ENCODE measurements at regions not wholly inside any gene's neighbourhood (a gene's known extent, or its start where the extent isn't known, plus 50 kb on each side); places are given as distances from the start of the nearest gene placed in this dataset.
"Not testable (repeated sequence)": the region's sequence is repeated elsewhere in the genome, so short reads cannot be mapped to it uniquely, and the experiment has no call there.

GRCh38 chr12:93223440-93224426 lies 154.0 kb upstream of the NUDT4 start:
- no peak for DNase-seq

- no peak for DNase-seq
Measured at GRCh38 chr12:93225094-93225493, 152.6 kb upstream of the NUDT4 start.

- DNase-seq: no peak
Measured at GRCh38 chr12:93226361-93226760, 151.4 kb upstream of the NUDT4 start.

- DNase-seq: no peak
Measured at GRCh38 chr12:93229494-93230325, 148.0 kb upstream of the NUDT4 start.

GRCh38 chr12:93230326-93230720 lies 147.4 kb upstream of the NUDT4 start:
- DNase-seq: no peak

GRCh38 chr12:93231938-93232337 lies 145.8 kb upstream of the NUDT4 start:
- no peak for DNase-seq

GRCh38 chr12:93234641-93235040 lies 143.1 kb upstream of the NUDT4 start:
- DNase-seq: no peak

GRCh38 chr12:93235881-93236280 lies 141.8 kb upstream of the NUDT4 start:
- no peak for DNase-seq

- no peak for DNase-seq
Measured at GRCh38 chr12:93237235-93237915, 140.3 kb upstream of the NUDT4 start.

GRCh38 chr12:93238512-93239262 lies 139.0 kb upstream of the NUDT4 start:
- not testable (repeated sequence) for DNase-seq

GRCh38 chr12:93239789-93240188 lies 137.9 kb upstream of the NUDT4 start:
- DNase-seq: not testable (repeated sequence)

- no peak for DNase-seq
Measured at GRCh38 chr12:93242154-93242972, 135.4 kb upstream of the NUDT4 start.

GRCh38 chr12:93243382-93243688 lies 134.4 kb upstream of the NUDT4 start:
- DNase-seq: no peak

GRCh38 chr12:93243689-93244513 lies 133.8 kb upstream of the NUDT4 start:
- DNase-seq: no peak

GRCh38 chr12:93244514-93245077 lies 133.1 kb upstream of the NUDT4 start:
- DNase-seq: no peak

- no peak for DNase-seq
Measured at GRCh38 chr12:93245543-93245942, 132.2 kb upstream of the NUDT4 start.

GRCh38 chr12:93247313-93247991 lies 130.3 kb upstream of the NUDT4 start:
- DNase-seq: no peak

- DNase-seq: no peak
Measured at GRCh38 chr12:93252221-93252620, 125.5 kb upstream of the NUDT4 start.

- no peak for DNase-seq
Measured at GRCh38 chr12:93254911-93255310, 122.8 kb upstream of the NUDT4 start.
